Nephron progenitor cell (in vitro differentiated cells): ENCODE measurements at regions not wholly inside any gene's neighbourhood (a gene's known extent, or its start where the extent isn't known, plus 50 kb on each side); places are given as distances from the start of the nearest gene placed in this dataset.
"Not testable (repeated sequence)": the region's sequence is repeated elsewhere in the genome, so short reads cannot be mapped to it uniquely, and the experiment has no call there.

Source experiments
- DNase-seq: peaks from one replicate; pipeline ENCODE4 v3.0.0; 2021
- H3K27ac Mint-ChIP-seq: 2 replicates; pipeline ENCODE4 v1.8.0; 2021; ENCODE audit warnings: mild to moderate bottlenecking, moderate library complexity, mixed read lengths
- H3K27me3 Mint-ChIP-seq: 2 replicates; pipeline ENCODE4 v1.8.0; 2021; ENCODE audit warnings: mild to moderate bottlenecking, low read depth, mixed read lengths; ENCODE audit not compliant: poor library complexity
- H3K36me3 Mint-ChIP-seq: 2 replicates; pipeline ENCODE4 v1.8.0; 2021; ENCODE audit warnings: low read depth, mixed read lengths
- H3K4me1 Mint-ChIP-seq: 2 replicates; pipeline ENCODE4 v1.8.0; 2021; ENCODE audit warnings: mixed read lengths
- H3K4me3 Mint-ChIP-seq: 2 replicates; pipeline ENCODE4 v1.8.0; 2021; ENCODE audit warnings: mild to moderate bottlenecking, moderate library complexity, mixed read lengths
- H3K9me3 Mint-ChIP-seq: 2 replicates; pipeline ENCODE4 v1.8.0; 2021; ENCODE audit warnings: mild to moderate bottlenecking, moderate library complexity, mixed read lengths
- CTCF ChIP-seq: fragments of 200-600 bp; sonication (generic); IDR thresholded peaks from 2 replicates; pipeline ENCODE4 v1.5.0; 2021; ENCODE audit warnings: antibody characterized with exemption

DNA sequence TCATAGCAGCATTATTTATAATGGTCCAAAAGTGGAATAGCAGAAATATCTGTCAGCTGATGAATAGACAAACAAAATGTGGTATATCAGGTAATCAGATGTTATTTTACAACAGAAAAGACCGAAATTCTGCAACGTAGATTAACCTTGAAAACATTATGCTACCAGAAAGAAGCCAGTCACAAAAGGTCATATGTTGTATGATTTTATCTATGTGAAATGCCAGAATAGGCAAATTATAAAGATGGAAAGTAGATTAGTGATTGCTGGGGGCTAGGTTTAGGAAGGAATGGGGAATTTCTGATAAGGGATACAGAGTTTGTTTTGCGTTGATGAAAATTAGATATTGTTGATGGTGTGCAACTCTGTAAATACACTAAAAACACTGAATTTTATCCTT, 165.0 kb upstream of the STMND1 start:
- Mint-ChIP-seq H3K27me3 (peaks cover 8% of the 10 kb centered on the region), H3K9me3 (no peaks in the 10 kb centered on the region), H3K36me3 (no peaks in the 10 kb centered on the region), H3K4me1 (no peaks in the 10 kb centered on the region), H3K27ac (no peak overlapping the region), H3K4me3 (no peak overlapping the region)
- TF ChIP-seq CTCF = no peak
- DNase-seq = no peak

DNA sequence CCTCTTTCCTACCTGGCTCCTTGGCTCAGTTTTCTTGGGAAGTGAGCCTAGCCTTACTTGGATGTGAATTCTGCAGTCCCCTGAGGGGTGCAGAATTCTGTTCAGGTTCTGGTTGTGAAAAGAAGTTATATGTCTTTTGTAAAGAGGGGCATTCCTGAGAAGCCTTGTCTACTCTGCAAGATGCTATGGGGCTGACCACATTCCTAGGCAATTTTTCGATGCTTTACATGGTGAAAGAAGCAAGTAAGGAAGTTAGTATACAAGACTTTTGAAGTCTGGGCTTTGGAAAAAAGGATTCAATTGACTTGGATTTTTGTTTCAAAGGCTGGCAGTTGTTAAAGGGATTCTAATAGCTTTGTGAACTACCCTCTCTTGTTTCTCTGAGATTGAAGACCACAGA, 167.9 kb upstream of the STMND1 start:
- no peak for TF ChIP-seq CTCF
- DNase-seq = no peak
- no peaks in the 10 kb centered on the region for H3K36me3 Mint-ChIP-seq
- H3K27ac Mint-ChIP-seq = no peak overlapping the region
- peaks cover 6% of the 10 kb centered on the region for H3K27me3 Mint-ChIP-seq
- no peaks in the 10 kb centered on the region for H3K4me1 Mint-ChIP-seq
- H3K9me3 Mint-ChIP-seq = no peaks in the 10 kb centered on the region
- no peak overlapping the region for H3K4me3 Mint-ChIP-seq

GRCh38 chr6:16933532-16933931, 168.3 kb upstream of the STMND1 start:
- DNase-seq = no peak
- no peak overlapping the region for H3K4me3 Mint-ChIP-seq
- H3K36me3 Mint-ChIP-seq = no peaks in the 10 kb centered on the region
- no peak overlapping the region for H3K27ac Mint-ChIP-seq
- no peaks in the 10 kb centered on the region for H3K4me1 Mint-ChIP-seq
- H3K27me3 Mint-ChIP-seq = peaks cover 3% of the 10 kb centered on the region
- no peaks in the 10 kb centered on the region for H3K9me3 Mint-ChIP-seq
- TF ChIP-seq CTCF = no peak

GRCh38 chr6:16932920-16933319, 168.9 kb upstream of the STMND1 start:
- H3K36me3 Mint-ChIP-seq = no peaks in the 10 kb centered on the region
- H3K27ac Mint-ChIP-seq = no peak overlapping the region
- peaks cover 3% of the 10 kb centered on the region for H3K27me3 Mint-ChIP-seq
- no peak for DNase-seq
- H3K9me3 Mint-ChIP-seq = no peaks in the 10 kb centered on the region
- no peaks in the 10 kb centered on the region for H3K4me1 Mint-ChIP-seq
- TF ChIP-seq CTCF = no peak
- H3K4me3 Mint-ChIP-seq = no peak overlapping the region

GRCh38 chr6:16931079-16931478, 169.8 kb upstream of the ATXN1 start:
- not testable (repeated sequence) for H3K27me3 Mint-ChIP-seq, H3K9me3 Mint-ChIP-seq, H3K36me3 Mint-ChIP-seq, H3K4me1 Mint-ChIP-seq, H3K27ac Mint-ChIP-seq, H3K4me3 Mint-ChIP-seq, DNase-seq

DNA sequence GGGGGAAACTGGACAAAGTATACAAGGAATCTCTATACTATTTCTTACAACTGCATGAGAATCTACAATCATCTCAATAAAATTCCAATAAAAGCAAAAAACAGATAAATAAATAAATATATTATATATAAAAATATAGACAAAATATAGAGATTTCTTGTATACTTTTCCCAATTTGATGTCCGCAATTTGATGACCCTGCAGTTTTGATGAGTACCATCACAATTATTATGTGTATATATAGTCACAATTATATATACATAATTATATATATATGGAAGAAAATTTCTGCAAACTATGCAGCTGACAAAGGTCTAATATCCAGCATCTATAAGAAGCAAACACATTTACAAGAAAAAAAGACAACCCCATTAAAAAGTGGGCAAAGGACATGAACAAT, 169.2 kb upstream of the ATXN1 start:
- Mint-ChIP-seq H3K27me3 (peaks cover 6% of the 10 kb centered on the region), H3K4me3 (no peak overlapping the region), H3K27ac (no peak overlapping the region), H3K4me1 (no peaks in the 10 kb centered on the region), H3K36me3 (no peaks in the 10 kb centered on the region), H3K9me3 (no peaks in the 10 kb centered on the region)
- DNase-seq = no peak
- no peak for TF ChIP-seq CTCF

DNA sequence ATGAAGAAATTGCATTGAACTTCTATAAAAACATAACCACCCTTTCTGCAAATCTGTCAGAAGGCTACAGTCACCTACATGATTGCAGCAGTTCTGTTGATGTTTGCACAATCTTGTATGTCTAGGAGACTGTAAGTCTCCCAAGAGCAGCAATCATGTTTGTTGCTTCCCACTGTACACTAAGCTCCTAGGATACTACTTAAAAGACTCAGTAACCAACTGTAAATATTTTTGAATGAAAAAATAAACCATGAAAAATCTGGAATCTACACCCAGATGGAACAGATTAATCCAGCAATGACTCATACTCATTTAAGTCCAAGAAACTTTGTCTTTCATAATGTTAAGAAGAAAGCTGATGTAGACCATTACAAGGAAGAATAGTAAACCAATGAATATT, 168.5 kb upstream of the ATXN1 start:
- Mint-ChIP-seq H3K4me3 (no peak overlapping the region), H3K27ac (no peak overlapping the region)

More for the DNA sequence above, 168.5 kb upstream of the ATXN1 start:
- Mint-ChIP-seq H3K9me3 (no peaks in the 10 kb centered on the region), H3K36me3 (no peaks in the 10 kb centered on the region), H3K4me1 (no peaks in the 10 kb centered on the region), H3K27me3 (peaks cover 6% of the 10 kb centered on the region)
- no peak for DNase-seq
- TF ChIP-seq CTCF = no peak
